HG02798 (cell line): ENCODE measurements at regions not wholly inside any gene's neighbourhood (a gene's known extent, or its start where the extent isn't known, plus 50 kb on each side); places are given as distances from the start of the nearest gene placed in this dataset.

Experiments
- ATAC-seq: cut with Tn5 transposase; IDR thresholded peaks from one replicate; pipeline ENCODE4 v1.9.1; 2021; ENCODE audit warnings: mild to moderate bottlenecking; ENCODE audit not compliant: unreplicated experiment, poor library complexity

DNA sequence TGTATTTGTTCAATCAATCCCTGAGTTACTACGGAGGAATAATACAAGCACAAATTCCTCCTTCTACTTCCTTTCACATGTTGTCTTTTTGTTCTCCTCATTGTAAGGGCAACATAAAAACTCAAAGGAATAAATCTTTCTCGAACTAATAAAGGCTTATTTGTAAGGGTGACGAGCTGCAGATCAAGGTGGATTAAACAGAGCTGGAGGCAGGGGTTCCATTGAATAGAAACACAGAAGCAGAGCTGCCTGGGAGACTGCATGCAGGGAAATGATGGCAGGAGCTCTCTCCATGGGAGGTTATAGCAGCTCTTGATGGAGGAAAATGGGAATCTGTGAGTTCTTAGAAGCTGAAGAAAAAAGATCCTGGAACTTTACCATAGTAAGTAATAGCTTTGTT lies 160.2 kb downstream of the CYYR1 start:
- ATAC-seq: no peak

- ATAC-seq: no peak
Observed at GRCh38 chr21:26409735-26410134, 163.4 kb downstream of the CYYR1 start.

DNA sequence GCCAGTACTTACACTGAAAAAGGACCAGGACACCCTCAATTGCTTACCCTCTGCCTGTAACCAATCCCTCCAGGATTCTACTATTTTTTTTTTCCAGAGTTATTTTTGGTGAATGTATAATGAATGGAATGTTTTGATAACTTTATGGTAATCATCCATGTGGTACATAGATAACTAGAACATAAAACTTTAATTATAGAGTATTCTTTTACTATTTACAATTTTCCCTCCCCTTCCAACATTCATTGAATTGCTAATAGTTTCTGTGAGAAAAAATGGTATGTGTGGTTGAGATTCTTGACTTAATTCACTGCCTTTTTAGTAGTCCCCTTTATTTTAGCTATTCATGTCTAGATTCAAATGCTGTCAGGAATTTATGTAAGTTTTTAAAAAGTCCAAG lies 164.6 kb downstream of the CYYR1 start:
- no peak for ATAC-seq

- no peak for ATAC-seq
Observed at GRCh38 chr21:26406526-26406925, 166.6 kb downstream of the CYYR1 start.

- ATAC-seq: peak; percentile 48
Observed at GRCh38 chr21:26405735-26406361, 167.2 kb downstream of the CYYR1 start.

GRCh38 chr21:26405071-26405470 lies 168.0 kb downstream of the CYYR1 start:
- ATAC-seq: no peak

GRCh38 chr21:26404288-26404687 lies 168.8 kb downstream of the CYYR1 start:
- ATAC-seq: no peak

DNA sequence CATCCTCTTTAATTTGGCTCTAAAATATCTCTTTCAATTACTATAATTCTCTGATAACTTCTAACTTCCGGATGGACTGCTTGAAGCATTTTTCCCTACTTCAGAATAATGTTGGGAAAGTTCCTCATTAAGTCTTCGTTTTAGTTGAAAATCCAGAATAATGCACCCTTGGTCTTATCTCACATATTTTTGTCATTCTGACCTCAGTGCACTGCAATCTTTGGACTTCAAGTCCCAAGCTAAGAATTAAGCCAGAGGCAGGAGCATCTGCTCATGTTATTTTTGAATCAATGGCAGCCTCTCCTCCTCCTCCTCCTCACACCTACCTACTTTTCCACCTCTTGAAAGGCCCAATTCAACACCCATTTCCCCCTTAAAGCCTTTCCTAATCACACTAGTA lies 169.8 kb downstream of the CYYR1 start:
- no peak for ATAC-seq

DNA sequence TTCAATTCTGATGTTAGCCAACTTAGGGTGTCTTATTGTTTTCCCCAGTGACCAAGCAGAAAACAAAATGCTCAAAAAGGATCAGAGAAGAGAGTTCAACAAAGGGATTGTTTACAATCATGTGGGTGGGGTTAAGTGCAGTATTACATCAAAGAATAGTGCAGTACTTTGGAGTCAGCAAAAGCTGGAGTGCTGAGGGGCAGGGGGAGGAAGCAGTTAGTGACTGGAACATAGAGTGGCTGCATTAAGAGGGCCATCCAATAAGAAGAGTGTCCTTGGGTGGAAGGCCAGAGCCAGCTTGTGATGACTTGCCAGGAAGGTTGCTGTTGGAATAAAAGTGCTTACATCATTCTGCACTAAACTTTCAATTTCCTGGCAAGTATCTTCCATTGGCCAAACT lies 175.5 kb downstream of the CYYR1 start:
- no peak for ATAC-seq

GRCh38 chr21:26394341-26394740 lies 178.7 kb downstream of the CYYR1 start:
- no peak for ATAC-seq

DNA sequence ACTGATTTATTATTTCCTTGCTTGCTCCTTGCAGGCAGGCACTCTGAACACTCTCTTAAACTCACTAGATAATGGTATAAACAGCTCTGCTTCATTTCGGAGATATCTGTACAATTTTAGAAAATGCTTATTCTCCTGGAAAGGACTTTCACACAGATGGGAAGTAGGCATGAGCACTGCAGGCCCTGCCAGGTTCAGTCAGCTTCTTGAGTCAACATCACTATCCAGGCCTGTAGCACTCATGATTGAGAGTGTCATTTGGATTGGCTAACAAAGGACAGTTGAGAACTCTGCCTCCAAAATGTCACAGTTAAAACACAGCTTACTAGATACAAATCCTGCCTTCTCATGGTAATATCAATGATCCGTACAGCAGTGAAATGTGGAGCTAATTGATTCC lies 181.9 kb downstream of the CYYR1 start:
- ATAC-seq: no peak

- ATAC-seq: peak; percentile 53
Observed at GRCh38 chr21:26389971-26390641, 183.0 kb downstream of the CYYR1 start.

- ATAC-seq: no peak
Observed at GRCh38 chr21:26388731-26389231, 184.3 kb downstream of the CYYR1 start.

DNA sequence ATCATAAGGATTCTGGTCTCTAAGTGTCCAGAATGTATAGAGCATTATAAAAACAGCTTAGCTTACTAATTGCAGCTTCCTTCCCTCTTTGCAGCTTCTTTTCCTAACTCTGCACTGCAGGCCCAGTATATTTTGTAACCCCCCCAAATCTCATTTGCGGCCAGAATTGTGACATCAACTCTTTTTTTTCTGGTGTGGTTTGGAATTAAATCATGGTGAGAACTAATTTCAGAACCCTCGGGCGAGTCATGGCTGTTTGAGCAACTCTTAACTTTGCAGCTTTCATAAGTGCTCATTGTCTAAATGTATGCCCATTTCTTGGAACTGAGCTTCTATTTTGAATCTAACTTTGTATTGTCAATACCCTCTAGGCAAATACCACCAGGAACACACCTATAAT lies 187.4 kb downstream of the CYYR1 start:
- ATAC-seq: no peak

DNA sequence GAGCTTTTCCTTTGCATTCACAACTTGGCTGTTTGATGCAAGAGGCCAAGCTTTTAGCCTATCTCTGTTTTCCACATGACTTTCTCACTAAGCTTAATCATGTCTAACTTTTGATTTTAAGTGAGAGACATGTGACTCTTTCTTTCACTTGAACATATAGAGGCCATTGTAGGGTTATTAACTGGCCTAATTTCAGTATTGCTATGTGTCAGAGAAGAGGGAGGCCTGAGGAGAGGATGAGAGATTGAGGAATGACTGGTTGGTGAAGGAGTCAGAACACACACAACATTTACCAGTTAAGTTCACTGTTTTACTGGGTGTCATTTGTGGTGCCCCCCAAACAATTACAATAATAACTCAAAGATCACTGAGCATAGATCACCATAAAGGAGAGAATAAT lies 193.5 kb downstream of the CYYR1 start:
- ATAC-seq: no peak

DNA sequence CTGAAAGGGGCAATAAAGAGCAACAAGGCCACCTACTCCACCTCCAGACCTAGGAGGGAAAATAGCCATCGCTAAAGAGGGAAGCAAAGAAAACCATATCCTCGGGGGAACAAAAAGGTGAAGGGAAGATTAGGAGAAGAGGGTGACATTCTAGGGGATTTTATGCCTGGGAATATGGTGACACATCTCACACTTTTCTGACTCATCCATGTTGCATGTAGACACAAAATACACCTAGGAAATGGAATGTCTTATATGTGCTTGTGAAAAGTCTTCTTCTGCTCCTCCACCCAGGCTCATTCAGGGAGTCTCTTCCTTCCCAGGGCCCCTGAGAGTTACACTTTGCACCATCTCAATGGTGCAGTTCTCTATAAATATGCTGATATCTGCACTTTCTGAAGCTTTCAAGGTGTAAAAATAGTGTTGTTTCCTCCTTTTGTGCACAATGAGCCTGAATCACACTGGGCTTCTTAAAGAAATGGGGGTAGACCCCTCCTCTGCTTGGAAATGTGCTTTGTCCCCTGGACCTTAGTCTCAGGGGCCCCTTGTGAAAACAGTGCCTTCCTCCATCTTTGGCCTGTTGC lies 195.9 kb downstream of the CYYR1 start:
- ATAC-seq: no peak

GRCh38 chr21:26374817-26375216 lies 198.3 kb downstream of the CYYR1 start:
- no peak for ATAC-seq

GRCh38 chr21:26368591-26369320 lies 198.2 kb upstream of the APP start:
- no peak for ATAC-seq

- ATAC-seq: no peak
Observed at GRCh38 chr21:26366781-26367180, 196.2 kb upstream of the APP start.

GRCh38 chr21:26365849-26366248 lies 195.3 kb upstream of the APP start:
- ATAC-seq: no peak

DNA sequence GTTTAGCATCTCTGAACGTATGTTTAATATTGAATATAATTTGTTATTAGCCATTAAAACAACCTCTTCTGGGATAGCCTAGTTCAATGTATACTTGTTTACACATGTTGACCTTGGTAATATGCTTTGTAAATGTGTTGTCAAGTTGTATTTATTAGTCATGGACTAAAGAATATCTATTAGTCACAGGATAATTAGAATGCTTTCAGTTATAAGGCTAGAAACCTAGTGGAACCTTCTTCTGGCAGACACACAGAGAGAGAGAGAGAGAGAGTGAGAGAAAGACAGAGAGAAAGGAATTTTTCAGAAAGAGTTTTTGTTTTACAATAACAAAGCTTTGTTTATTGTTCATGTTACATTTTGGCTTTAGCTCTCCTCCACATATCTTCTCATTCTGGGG lies 181.1 kb upstream of the APP start:
- no peak for ATAC-seq
